Astrocyte (in vitro differentiated cells and primary cell): ENCODE measurements at regions not wholly inside any gene's neighbourhood (a gene's known extent, or its start where the extent isn't known, plus 50 kb on each side); places are given as distances from the start of the nearest gene placed in this dataset.

ENCODE experiments used
- DNase-seq: peaks from one replicate; pipeline ENCODE4 v3.0.0-alpha.2; 2010; ENCODE audit warnings: low read depth
- FAIRE-seq: peaks from 2 replicates; lab custom pipeline; 2011; peaks lifted over from hg19 to GRCh38; lab: Jason Lieb, UNC
- H2AFZ ChIP-seq: 2 replicates; pipeline ENCODE4 v1.6.0; 2012; ENCODE audit warnings: low read depth, low read length, inconsistent platforms
- H3K27ac ChIP-seq: 2 replicates; pipeline ENCODE4 v1.5.1; 2011; ENCODE audit warnings: low read depth, low read length, inconsistent platforms
- H3K27me3 ChIP-seq: 2 replicates; pipeline ENCODE4 v1.6.0; 2011; ENCODE audit warnings: low read length, inconsistent platforms; ENCODE audit not compliant: insufficient read depth
- H3K36me3 ChIP-seq: 2 replicates; pipeline ENCODE4 v1.5.1; 2011; ENCODE audit warnings: low read length, inconsistent platforms; ENCODE audit not compliant: insufficient read depth
- H3K4me1 ChIP-seq: 2 replicates; pipeline ENCODE4 v1.5.1; 2011; ENCODE audit warnings: low read length, inconsistent platforms; ENCODE audit not compliant: insufficient read depth
- H3K4me2 ChIP-seq: 2 replicates; pipeline ENCODE4 v1.6.0; 2012; ENCODE audit warnings: low read length, inconsistent platforms
- H3K4me3 ChIP-seq: 2 replicates; pipeline ENCODE4 v1.5.1; 2011; ENCODE audit warnings: low read depth, mild to moderate bottlenecking, low read length, inconsistent platforms; ENCODE audit not compliant: insufficient read depth
- H3K79me2 ChIP-seq: 2 replicates; pipeline ENCODE4 v1.6.0; 2012; ENCODE audit warnings: mild to moderate bottlenecking, low read length, inconsistent platforms; ENCODE audit not compliant: insufficient read depth
- H3K9ac ChIP-seq: 2 replicates; pipeline ENCODE4 v1.6.0; 2012; ENCODE audit warnings: mild to moderate bottlenecking, low read length, inconsistent platforms
- H3K9me3 ChIP-seq: 2 replicates; pipeline ENCODE4 v1.5.1; 2012; ENCODE audit warnings: low read depth, mild to moderate bottlenecking, low read length, inconsistent platforms; ENCODE audit not compliant: insufficient read depth
- H4K20me1 ChIP-seq: 2 replicates; pipeline ENCODE4 v1.6.0; 2012; ENCODE audit warnings: low read length, inconsistent platforms; ENCODE audit not compliant: insufficient read depth
- H3K27ac Mint-ChIP-seq: one replicate; pipeline ENCODE4 v1.8.0; 2021; ENCODE audit warnings: mild to moderate bottlenecking, mixed read lengths; ENCODE audit not compliant: unreplicated experiment
- H3K27me3 Mint-ChIP-seq: one replicate; pipeline ENCODE4 v1.8.0; 2021; ENCODE audit warnings: low read depth, mixed read lengths; ENCODE audit not compliant: unreplicated experiment
- H3K36me3 Mint-ChIP-seq: one replicate; pipeline ENCODE4 v1.8.0; 2021; ENCODE audit warnings: low read depth, mixed read lengths; ENCODE audit not compliant: unreplicated experiment
- H3K4me1 Mint-ChIP-seq: one replicate; pipeline ENCODE4 v1.8.0; 2021; ENCODE audit warnings: low read depth, mixed read lengths; ENCODE audit not compliant: unreplicated experiment
- H3K4me3 Mint-ChIP-seq: one replicate; pipeline ENCODE4 v1.8.0; 2021; ENCODE audit warnings: mild to moderate bottlenecking, moderate library complexity, mixed read lengths; ENCODE audit not compliant: unreplicated experiment
- H3K9me3 Mint-ChIP-seq: one replicate; pipeline ENCODE4 v1.8.0; 2021; ENCODE audit warnings: mild to moderate bottlenecking, mixed read lengths; ENCODE audit not compliant: unreplicated experiment
- CTCF ChIP-seq: IDR thresholded peaks from 2 replicates; pipeline ENCODE4 v1.5.1; 2011; ENCODE audit warnings: low read depth, mild to moderate bottlenecking, inconsistent platforms, low read length, moderate library complexity; ENCODE audit not compliant: insufficient read depth
- EZH2 ChIP-seq: IDR thresholded peaks from 2 replicates; pipeline ENCODE4 v1.6.1; 2012; ENCODE audit warnings: mild to moderate bottlenecking, low read length, inconsistent platforms; ENCODE audit not compliant: insufficient read depth

GRCh38 chr2:107025869-107026380, 140.0 kb upstream of the ST6GAL2 start:
- peaks cover 5% of the 10 kb centered on the region for H3K9me3 ChIP-seq
- Mint-ChIP-seq H3K4me1 (peaks cover 13% of the 10 kb centered on the region), H3K36me3 (no peaks in the 10 kb centered on the region), H3K27ac (peak overlapping the region; percentile 50), H3K9me3 (no peaks in the 10 kb centered on the region), H3K27me3 (no peaks in the 10 kb centered on the region), H3K4me3 (no peak overlapping the region)
- H3K4me2 ChIP-seq, result peak overlapping the region; percentile 25
- DNase-seq (peak; percentile 39), FAIRE-seq (peak; percentile 62)
- H2AFZ ChIP-seq, result no peak overlapping the region
- H3K4me1 ChIP-seq, result no peaks in the 10 kb centered on the region
- no peak for TF ChIP-seq EZH2
- no peak for TF ChIP-seq CTCF
- no peak overlapping the region for H3K4me3 ChIP-seq
- peak overlapping the region; percentile 0 for H3K27ac ChIP-seq
- no peaks in the 10 kb centered on the region for H3K79me2 ChIP-seq
- H3K36me3 ChIP-seq, result no peaks in the 10 kb centered on the region
- H3K27me3 ChIP-seq, result no peaks in the 10 kb centered on the region
- no peak overlapping the region for H3K9ac ChIP-seq
- H4K20me1 ChIP-seq, result no peaks in the 10 kb centered on the region

- H3K4me2 ChIP-seq, result no peak overlapping the region
- H3K27ac ChIP-seq, result no peak overlapping the region
- no peak overlapping the region for H3K9ac ChIP-seq
- no peaks in the 10 kb centered on the region for H3K27me3 ChIP-seq
- H3K4me1 Mint-ChIP-seq, result peaks cover 13% of the 10 kb centered on the region
- H3K4me3 ChIP-seq, result no peak overlapping the region
- no peak overlapping the region for H2AFZ ChIP-seq
- no peaks in the 10 kb centered on the region for H3K9me3 Mint-ChIP-seq
- no peaks in the 10 kb centered on the region for H3K27me3 Mint-ChIP-seq
- FAIRE-seq, result no peak
- H3K36me3 Mint-ChIP-seq, result no peaks in the 10 kb centered on the region
- no peaks in the 10 kb centered on the region for H3K79me2 ChIP-seq
- DNase-seq, result no peak
- H3K4me3 Mint-ChIP-seq, result no peak overlapping the region
- H3K36me3 ChIP-seq, result no peaks in the 10 kb centered on the region
- peaks cover 5% of the 10 kb centered on the region for H3K9me3 ChIP-seq
- no peak overlapping the region for H3K27ac Mint-ChIP-seq
- no peaks in the 10 kb centered on the region for H3K4me1 ChIP-seq
- TF ChIP-seq CTCF, result no peak
- TF ChIP-seq EZH2, result no peak
- no peaks in the 10 kb centered on the region for H4K20me1 ChIP-seq
Observed at GRCh38 chr2:107027205-107027604, 141.2 kb upstream of the ST6GAL2 start.

GRCh38 chr2:107027810-107028209, 141.8 kb upstream of the ST6GAL2 start:
- FAIRE-seq, result no peak
- peaks cover 5% of the 10 kb centered on the region for H3K9me3 ChIP-seq

More at GRCh38 chr2:107027810-107028209, 141.8 kb upstream of the ST6GAL2 start:
- H2AFZ ChIP-seq, result no peak overlapping the region
- no peak overlapping the region for H3K4me3 Mint-ChIP-seq
- no peak overlapping the region for H3K27ac Mint-ChIP-seq
- H3K27me3 ChIP-seq, result no peaks in the 10 kb centered on the region
- no peak overlapping the region for H3K9ac ChIP-seq
- H4K20me1 ChIP-seq, result no peaks in the 10 kb centered on the region
- no peaks in the 10 kb centered on the region for H3K36me3 Mint-ChIP-seq
- H3K4me3 ChIP-seq, result no peak overlapping the region
- no peaks in the 10 kb centered on the region for H3K27me3 Mint-ChIP-seq
- H3K4me1 ChIP-seq, result no peaks in the 10 kb centered on the region
- peaks cover 13% of the 10 kb centered on the region for H3K4me1 Mint-ChIP-seq
- DNase-seq, result no peak
- H3K4me2 ChIP-seq, result no peak overlapping the region
- no peak overlapping the region for H3K27ac ChIP-seq
- H3K79me2 ChIP-seq, result no peaks in the 10 kb centered on the region
- H3K9me3 Mint-ChIP-seq, result no peaks in the 10 kb centered on the region
- TF ChIP-seq CTCF (no peak), EZH2 (no peak)
- H3K36me3 ChIP-seq, result no peaks in the 10 kb centered on the region
